T-helper 17 cell (primary cell): ENCODE measurements at regions not wholly inside any gene's neighbourhood (a gene's known extent, or its start where the extent isn't known, plus 50 kb on each side); places are given as distances from the start of the nearest gene placed in this dataset.

Experiments used
- ATAC-seq: fragments of 150-1000 bp; cut with Tn5 transposase; 2 replicates; pipeline ENCODE4 v1.10.0; 2021; ENCODE audit warnings: mild to moderate bottlenecking, moderate library complexity
- DNase-seq, 3 donors: peaks; one replicate each; pipeline versions ENCODE4 v3.0.0 to v3.0.0-alpha.2; 2020 to 2021
- H3K9me3 ChIP-seq: one replicate; pipeline ENCODE4 v1.7.0; 2013; ENCODE audit warnings: low read length, mild to moderate bottlenecking; ENCODE audit not compliant: control insufficient read depth, poor library complexity, severe bottlenecking
- H3K27ac Mint-ChIP-seq: one replicate; pipeline ENCODE4 v1.8.0; 2022; ENCODE audit warnings: mild to moderate bottlenecking, moderate library complexity, mixed read lengths
- H3K27me3 Mint-ChIP-seq: one replicate; pipeline ENCODE4 v1.8.0; 2022; ENCODE audit warnings: mixed read lengths
- H3K36me3 Mint-ChIP-seq: one replicate; pipeline ENCODE4 v1.8.0; 2022; ENCODE audit warnings: low read depth, mixed read lengths
- H3K4me1 Mint-ChIP-seq: one replicate; pipeline ENCODE4 v1.8.0; 2022; ENCODE audit warnings: mild to moderate bottlenecking, mixed read lengths
- H3K4me3 Mint-ChIP-seq: one replicate; pipeline ENCODE4 v1.8.0; 2022; ENCODE audit warnings: mild to moderate bottlenecking, moderate library complexity, mixed read lengths

DNA sequence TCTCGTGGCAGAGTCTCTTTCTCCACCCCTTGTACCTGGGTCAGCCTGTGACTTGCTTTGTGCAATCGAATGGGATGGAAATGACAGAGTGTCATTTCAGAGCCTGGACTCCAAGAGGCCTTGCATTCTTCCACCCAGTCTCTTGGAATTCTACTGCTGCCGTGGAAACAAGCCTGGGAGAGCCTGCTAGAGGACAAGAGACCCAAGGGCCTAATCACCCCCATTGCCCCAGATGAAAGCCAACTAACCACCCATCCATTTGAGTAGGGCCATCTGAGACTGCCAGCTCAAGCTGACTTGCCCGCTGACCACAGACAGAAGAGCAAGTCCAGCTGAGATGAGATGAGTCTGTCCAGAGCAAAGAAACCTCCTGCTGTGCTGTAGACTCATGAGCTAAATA, 201.6 kb downstream of the PTPRU start:
- ATAC-seq, result no peak

DNA sequence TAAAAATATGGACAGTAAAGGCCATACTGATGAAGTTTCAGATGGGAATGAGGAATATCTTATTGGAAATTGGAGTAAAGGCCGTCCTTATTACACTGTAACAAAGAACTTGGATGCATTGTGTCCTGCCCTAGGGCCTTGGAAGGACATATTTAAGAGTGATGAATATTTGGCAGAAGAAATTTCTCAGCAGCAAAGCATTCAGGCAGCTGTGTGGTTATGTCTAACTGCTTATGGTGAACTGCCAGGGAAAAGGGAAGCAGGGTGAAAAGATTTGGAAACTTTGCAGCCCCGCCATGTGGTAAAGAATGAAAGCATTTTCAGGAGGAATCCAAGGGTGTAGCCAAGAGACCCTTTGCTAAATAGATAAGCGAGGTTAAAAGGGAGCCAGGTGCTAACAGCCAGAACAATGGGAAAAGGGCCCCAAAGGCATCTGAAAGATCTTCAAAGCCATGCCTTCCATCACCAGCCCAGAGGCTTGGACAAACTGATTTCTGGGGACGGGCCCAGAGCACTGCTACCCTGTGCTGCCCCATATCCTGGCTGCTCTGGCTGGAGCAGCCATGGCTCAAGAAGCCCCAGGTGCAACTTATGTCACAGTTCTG, 200.0 kb downstream of the PTPRU start:
- Mint-ChIP-seq H3K36me3 (peaks cover 2% of the 10 kb centered on the region), H3K27me3 (peaks cover 39% of the 10 kb centered on the region), H3K4me1 (no peaks in the 10 kb centered on the region), H3K27ac (no peak overlapping the region), H3K4me3 (no peak overlapping the region)
- DNase-seq (no peak), ATAC-seq (no peak)
- no peaks in the 10 kb centered on the region for H3K9me3 ChIP-seq

More for the DNA sequence above, 201.6 kb downstream of the PTPRU start:
- H3K4me1 Mint-ChIP-seq, result no peaks in the 10 kb centered on the region
- no peak overlapping the region for H3K4me3 Mint-ChIP-seq
- H3K36me3 Mint-ChIP-seq, result peaks cover 2% of the 10 kb centered on the region
- H3K27me3 Mint-ChIP-seq, result peaks cover 42% of the 10 kb centered on the region
- no peak overlapping the region for H3K27ac Mint-ChIP-seq
- H3K9me3 ChIP-seq, result no peaks in the 10 kb centered on the region
- DNase-seq, result no peak

DNA sequence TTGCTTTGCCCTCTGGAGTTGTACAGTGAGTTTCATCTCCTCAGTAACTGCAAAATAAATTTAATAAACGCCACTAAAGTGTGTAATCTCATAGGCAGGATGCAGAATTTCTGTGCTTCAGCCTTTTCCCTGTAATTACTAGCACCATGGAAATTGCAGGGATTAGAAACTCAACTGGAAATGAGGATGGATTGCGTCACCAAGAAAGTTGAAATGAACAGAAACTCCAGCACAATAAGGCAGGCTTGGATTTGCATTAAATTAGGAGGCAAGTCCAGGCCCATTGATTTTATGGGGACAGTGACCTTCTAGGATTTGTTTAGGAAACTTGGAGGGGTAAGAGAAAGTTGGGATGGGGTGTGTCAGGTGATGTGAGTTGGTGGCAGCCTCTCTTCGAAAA, 197.5 kb downstream of the PTPRU start:
- H3K9me3 ChIP-seq, result no peaks in the 10 kb centered on the region
- no peak overlapping the region for H3K4me3 Mint-ChIP-seq
- H3K27ac Mint-ChIP-seq, result no peak overlapping the region
- no peak for ATAC-seq
- H3K27me3 Mint-ChIP-seq, result peaks cover 19% of the 10 kb centered on the region
- no peak for DNase-seq
- H3K36me3 Mint-ChIP-seq, result no peaks in the 10 kb centered on the region
- no peaks in the 10 kb centered on the region for H3K4me1 Mint-ChIP-seq

DNA sequence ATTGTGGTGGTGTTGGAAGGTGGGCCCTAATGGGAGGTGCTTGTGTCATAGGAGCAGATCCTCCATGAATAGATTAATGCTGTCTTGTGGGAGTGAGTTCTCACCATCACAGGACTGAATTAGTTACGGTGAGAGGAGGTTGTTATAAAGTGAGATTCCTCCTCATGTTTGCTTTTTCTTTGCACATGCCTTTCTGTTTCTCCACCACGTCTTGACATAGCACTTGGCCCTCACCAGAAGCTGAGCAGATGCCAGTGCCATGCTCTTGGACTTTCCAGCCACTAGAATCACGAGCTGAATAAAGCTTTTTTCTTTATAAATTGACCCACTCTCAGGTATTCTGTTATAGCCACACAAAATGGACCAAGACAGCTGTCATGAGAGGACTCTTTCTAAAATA, 194.8 kb downstream of the PTPRU start:
- no peak for DNase-seq
- H3K4me1 Mint-ChIP-seq, result no peaks in the 10 kb centered on the region
- ATAC-seq, result no peak
- H3K27ac Mint-ChIP-seq, result no peak overlapping the region
- H3K36me3 Mint-ChIP-seq, result no peaks in the 10 kb centered on the region
- H3K27me3 Mint-ChIP-seq, result peaks cover 7% of the 10 kb centered on the region
- no peak overlapping the region for H3K4me3 Mint-ChIP-seq
- H3K9me3 ChIP-seq, result no peaks in the 10 kb centered on the region

DNA sequence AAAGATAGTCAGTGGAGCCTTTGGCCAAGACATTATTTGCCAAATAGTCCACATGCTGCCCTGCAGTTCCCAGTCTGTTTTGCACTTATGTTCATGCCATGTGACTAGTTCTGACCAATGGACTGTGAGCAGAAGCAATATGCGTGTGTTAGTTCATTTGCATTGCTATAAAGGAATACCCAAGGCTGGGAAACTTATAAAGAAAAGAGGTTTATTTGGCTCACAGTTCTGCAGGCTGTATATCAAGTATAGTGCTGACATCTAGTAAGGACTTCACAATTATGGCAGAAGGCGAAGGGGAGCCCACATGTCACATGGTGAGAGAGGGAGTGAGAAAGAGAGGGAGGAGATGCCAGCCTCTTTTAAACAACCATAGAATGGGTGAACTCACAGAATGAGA, 193.3 kb downstream of the PTPRU start:
- Mint-ChIP-seq H3K4me1 (no peaks in the 10 kb centered on the region), H3K4me3 (no peak overlapping the region), H3K36me3 (no peaks in the 10 kb centered on the region), H3K27me3 (peaks cover 10% of the 10 kb centered on the region), H3K27ac (no peak overlapping the region)
- no peaks in the 10 kb centered on the region for H3K9me3 ChIP-seq
- DNase-seq (no peak), ATAC-seq (no peak)

DNA sequence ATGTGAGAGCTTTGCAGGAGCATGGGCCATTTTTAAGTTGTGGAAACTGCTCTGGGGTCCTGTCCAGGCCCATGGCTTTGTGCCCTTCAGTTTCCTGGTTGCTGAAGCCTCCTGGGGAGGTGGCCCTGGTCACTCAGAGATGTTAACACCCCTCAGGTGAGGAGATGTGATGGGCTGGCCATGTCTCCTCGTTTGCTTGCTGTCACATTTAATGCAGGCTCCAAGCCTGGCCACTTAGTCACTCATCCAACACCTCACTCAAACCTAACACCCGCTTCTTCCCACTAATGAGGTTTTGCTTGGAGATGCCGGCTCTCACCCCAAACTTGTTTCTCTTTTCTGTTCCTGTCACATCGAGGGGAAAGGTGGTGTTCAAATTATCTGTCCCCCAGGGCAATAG, 192.7 kb downstream of the PTPRU start:
- ATAC-seq, result no peak
- peaks cover 16% of the 10 kb centered on the region for H3K27me3 Mint-ChIP-seq
- H3K27ac Mint-ChIP-seq, result no peak overlapping the region
- no peaks in the 10 kb centered on the region for H3K9me3 ChIP-seq
- no peak for DNase-seq
- no peaks in the 10 kb centered on the region for H3K36me3 Mint-ChIP-seq
- H3K4me3 Mint-ChIP-seq, result no peak overlapping the region
- no peaks in the 10 kb centered on the region for H3K4me1 Mint-ChIP-seq

DNA sequence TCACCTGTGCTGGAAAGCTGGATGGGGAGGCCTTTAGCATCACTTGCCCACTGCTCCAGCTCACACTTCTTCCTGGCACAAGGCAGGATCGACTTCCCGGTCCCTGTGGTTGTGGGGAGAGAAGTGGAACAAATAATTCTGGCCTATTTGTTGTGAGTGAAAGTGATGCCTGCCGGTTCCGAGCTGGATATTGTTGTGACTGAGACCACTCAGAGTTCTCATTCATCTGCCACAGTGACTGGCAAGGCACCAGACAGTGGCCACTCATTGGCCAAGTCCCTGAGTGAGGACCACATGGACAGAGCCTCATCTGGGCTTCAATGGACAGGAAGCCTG, 191.9 kb downstream of the PTPRU start:
- Mint-ChIP-seq H3K4me3 (no peak overlapping the region), H3K4me1 (no peaks in the 10 kb centered on the region), H3K27ac (no peak overlapping the region), H3K27me3 (peaks cover 24% of the 10 kb centered on the region), H3K36me3 (no peaks in the 10 kb centered on the region)
- DNase-seq, result no peak
- no peaks in the 10 kb centered on the region for H3K9me3 ChIP-seq
- no peak for ATAC-seq

DNA sequence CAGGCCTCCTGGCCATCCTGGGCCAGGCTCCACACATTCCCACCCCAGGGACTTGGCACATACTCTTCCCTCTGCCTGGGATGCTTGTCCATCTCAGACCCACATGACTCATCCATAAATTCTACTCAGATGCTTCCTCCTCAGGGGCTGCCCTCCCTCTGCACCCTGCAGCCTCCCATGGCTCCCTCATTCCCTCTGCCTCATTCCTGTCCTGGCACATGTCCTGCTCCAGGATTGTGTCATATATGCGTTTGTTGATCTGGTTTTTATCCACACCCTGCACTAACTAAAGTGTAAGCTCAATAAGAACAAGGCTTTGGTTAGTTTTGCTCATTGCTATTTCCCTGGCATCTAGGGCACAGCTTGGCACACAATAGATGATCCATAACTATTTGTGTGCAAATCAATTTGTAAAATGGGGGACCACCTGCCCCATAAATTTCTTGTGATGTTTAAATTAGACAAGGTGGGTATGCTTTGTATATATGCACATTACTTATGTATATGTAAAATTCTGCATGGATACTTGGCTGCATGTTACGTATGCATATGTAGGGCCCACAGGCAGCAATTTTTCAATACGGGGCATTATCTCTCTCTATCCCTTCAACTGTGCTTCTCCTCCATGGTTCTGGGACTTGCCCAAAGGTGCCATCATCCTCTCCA, 191.4 kb downstream of the PTPRU start:
- no peaks in the 10 kb centered on the region for H3K4me1 Mint-ChIP-seq
- ATAC-seq (no peak), DNase-seq (no peak)
- no peak overlapping the region for H3K27ac Mint-ChIP-seq
- H3K36me3 Mint-ChIP-seq, result no peaks in the 10 kb centered on the region
- peaks cover 29% of the 10 kb centered on the region for H3K27me3 Mint-ChIP-seq
- H3K4me3 Mint-ChIP-seq, result no peak overlapping the region
- H3K9me3 ChIP-seq, result no peaks in the 10 kb centered on the region

DNA sequence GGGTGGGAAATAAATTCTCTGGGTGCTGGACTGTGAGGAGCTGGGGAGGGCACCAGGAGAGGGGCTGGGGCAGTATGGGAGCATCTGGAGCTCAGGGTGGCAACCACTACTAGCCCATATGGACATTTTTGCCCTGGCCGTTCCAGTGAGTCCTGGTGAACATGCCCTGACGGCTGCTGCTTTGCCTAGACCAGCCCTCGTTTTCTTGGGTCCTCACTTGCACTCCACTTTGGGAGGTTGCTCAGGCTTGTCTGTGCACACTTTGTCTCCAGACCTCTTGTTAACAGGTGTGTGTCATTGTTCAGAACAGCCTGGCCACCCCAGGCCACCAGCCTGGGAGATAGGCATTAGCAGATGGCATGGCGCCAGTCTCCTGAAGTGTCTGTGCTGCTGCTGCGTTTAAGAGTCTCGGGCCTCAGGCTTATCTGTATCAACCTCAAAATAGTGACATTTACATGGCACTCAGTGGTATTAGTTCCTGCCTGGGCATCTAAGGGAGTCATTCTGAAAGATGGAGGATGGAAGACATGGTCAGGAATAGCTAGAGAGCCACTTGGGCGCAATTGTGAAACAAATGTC, 190.5 kb downstream of the PTPRU start:
- no peaks in the 10 kb centered on the region for H3K9me3 ChIP-seq
- H3K27ac Mint-ChIP-seq, result no peak overlapping the region
- DNase-seq, result no peak
- H3K4me3 Mint-ChIP-seq, result no peak overlapping the region
- H3K27me3 Mint-ChIP-seq, result peaks cover 38% of the 10 kb centered on the region
- no peaks in the 10 kb centered on the region for H3K4me1 Mint-ChIP-seq
- ATAC-seq, result no peak
- no peaks in the 10 kb centered on the region for H3K36me3 Mint-ChIP-seq

DNA sequence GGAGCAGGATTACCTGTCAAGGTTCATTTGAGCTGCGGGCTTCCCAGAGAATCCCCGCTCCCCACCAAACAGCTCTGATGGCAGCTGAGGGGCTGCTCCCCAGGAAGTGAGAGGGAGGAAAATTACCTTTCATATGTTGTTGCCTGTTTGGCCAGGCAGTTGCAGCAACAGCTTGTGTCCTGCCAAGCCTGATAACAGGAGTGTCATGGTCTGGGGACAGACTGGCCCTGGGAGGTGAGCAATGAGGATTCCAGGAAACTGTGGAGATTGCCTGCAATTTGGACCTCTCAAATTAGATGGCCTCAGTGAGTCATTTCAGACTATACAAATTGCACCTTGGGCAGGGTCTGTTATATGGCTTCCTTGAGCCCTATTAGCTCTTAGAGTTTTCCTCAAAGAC, 189.3 kb downstream of the PTPRU start:
- Mint-ChIP-seq H3K36me3 (no peaks in the 10 kb centered on the region), H3K27ac (no peak overlapping the region), H3K27me3 (peaks cover 49% of the 10 kb centered on the region), H3K4me1 (no peaks in the 10 kb centered on the region), H3K4me3 (no peak overlapping the region)
- DNase-seq, result no peak
- no peaks in the 10 kb centered on the region for H3K9me3 ChIP-seq
- no peak for ATAC-seq

DNA sequence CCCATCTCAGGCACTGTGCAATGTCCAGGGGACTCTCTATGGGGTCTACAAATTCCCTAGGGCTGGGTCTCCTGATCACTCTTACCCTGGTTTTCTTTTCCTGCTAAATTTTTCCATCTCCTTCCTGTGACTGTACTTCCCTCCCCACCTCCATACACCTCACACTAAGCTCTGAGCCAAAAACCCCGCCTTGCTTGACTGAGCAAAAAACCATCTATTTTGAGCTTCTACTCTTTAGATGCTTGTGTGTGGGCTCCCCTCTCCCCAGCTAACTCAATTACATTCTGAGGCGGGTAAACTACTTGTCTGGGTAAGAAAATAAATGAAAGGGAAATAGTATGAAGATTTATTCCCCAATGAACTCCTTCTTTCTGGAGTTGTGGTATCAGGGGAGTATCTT, 187.9 kb downstream of the PTPRU start:
- no peak for ATAC-seq
- H3K36me3 Mint-ChIP-seq, result no peaks in the 10 kb centered on the region
- H3K27ac Mint-ChIP-seq, result no peak overlapping the region
- no peaks in the 10 kb centered on the region for H3K9me3 ChIP-seq
- H3K27me3 Mint-ChIP-seq, result peaks cover 49% of the 10 kb centered on the region
- DNase-seq, result no peak
- H3K4me3 Mint-ChIP-seq, result no peak overlapping the region
- H3K4me1 Mint-ChIP-seq, result no peaks in the 10 kb centered on the region

DNA sequence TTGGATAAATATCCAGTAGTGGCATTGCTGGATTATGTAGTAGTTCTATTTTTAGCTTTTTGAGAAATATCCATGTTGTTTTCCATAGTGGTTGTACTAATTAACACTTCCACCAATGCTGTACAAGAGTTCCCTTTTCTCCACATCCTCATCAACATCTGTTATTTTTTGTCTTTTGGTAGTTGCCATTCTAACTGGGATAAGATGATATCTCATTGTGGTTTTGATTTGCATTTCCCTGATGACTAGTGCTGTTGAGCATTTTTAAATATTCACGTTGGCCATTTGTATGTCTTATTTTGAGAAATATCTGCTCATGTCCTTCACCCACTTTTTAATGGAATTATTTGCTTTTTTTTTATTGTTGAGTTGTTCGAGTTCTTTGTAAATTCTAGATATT, 183.9 kb downstream of the PTPRU start:
- Mint-ChIP-seq H3K27me3 (peaks cover 67% of the 10 kb centered on the region), H3K27ac (no peak overlapping the region), H3K4me1 (no peaks in the 10 kb centered on the region), H3K4me3 (no peak overlapping the region), H3K36me3 (peaks cover 3% of the 10 kb centered on the region)
- no peaks in the 10 kb centered on the region for H3K9me3 ChIP-seq
- DNase-seq (no peak), ATAC-seq (no peak)

DNA sequence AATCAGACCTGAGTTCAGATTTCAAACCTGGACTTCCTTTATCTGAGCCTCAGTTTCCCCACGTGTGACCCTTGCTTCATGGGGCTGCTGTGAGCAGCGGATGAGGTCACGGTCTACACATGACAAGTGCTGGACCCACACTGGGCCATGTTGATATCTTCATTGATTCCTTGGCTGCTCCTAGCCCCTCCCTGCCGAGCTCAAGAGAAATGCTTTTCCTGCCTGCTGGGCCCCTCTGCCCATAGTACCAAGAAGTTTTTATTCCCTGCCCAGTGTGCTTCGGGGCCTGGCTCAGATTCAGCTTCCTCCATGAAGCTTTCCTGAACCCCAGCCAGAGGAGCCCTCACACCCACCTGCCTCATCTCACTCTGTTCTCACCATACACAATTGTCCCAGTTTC, 181.6 kb downstream of the PTPRU start:
- Mint-ChIP-seq H3K4me1 (no peaks in the 10 kb centered on the region), H3K27me3 (peaks cover 59% of the 10 kb centered on the region), H3K36me3 (peaks cover 3% of the 10 kb centered on the region), H3K27ac (no peak overlapping the region), H3K4me3 (no peak overlapping the region)
- ATAC-seq (no peak), DNase-seq (no peak)
- H3K9me3 ChIP-seq, result no peaks in the 10 kb centered on the region
